ENCODE measurements at regions not wholly inside any gene's neighbourhood (a gene's known extent, or its start where the extent isn't known, plus 50 kb on each side); places are given as distances from the start of the nearest gene placed in this dataset.

GRCh38 chr5:101370181-101370580, 467.1 kb upstream of the ST8SIA4 start:
- H3K4me3 ChIP-seq (ENCODE audit: low read depth in 1 of 2, low read length in 2 of 2): no peak overlapping the region
- TF ChIP-seq CTCF (IDR thresholded peaks at IDR 0.05; ENCODE audit: borderline replicate concordance, extremely low read depth, low read length, poor library complexity, severe bottlenecking) (no peak), EZH2 (IDR thresholded peaks at IDR 0.05; ENCODE audit: borderline replicate concordance, low read depth, low read length, severe bottlenecking) (no peak)
- H3K9ac ChIP-seq (ENCODE audit: low read depth, low read length): no peak overlapping the region
- no peaks in the 10 kb centered on the region for H3K9me3 ChIP-seq (ENCODE audit: insufficient read depth, low read length, severe bottlenecking)
- H3K27ac ChIP-seq (ENCODE audit: low read length): no peak overlapping the region
- no peaks in the 10 kb centered on the region for H4K20me1 ChIP-seq (ENCODE audit: insufficient read depth, low read length)
- no peak overlapping the region for H2AFZ ChIP-seq (ENCODE audit: low read depth, low read length)
- H3K36me3 ChIP-seq (ENCODE audit: insufficient read depth, low read length): no peaks in the 10 kb centered on the region
- no peaks in the 10 kb centered on the region for H3K79me2 ChIP-seq (ENCODE audit: insufficient read depth, low read length)
- no peaks in the 10 kb centered on the region for H3K4me1 ChIP-seq (ENCODE audit: insufficient read depth, low read length)
- H3K27me3 ChIP-seq (ENCODE audit: insufficient read depth, low read length, poor library complexity): no peaks in the 10 kb centered on the region
- DNase-seq (no peak), ATAC-seq (ENCODE audit: insufficient read depth, low read depth) (no peak)
- H3K4me2 ChIP-seq (ENCODE audit: insufficient read depth, low read length): no peak overlapping the region

- Histone ChIP-seq H2AFZ (ENCODE audit: low read depth, low read length) (no peak overlapping the region), H3K27me3 (ENCODE audit: insufficient read depth, low read length, poor library complexity) (no peaks in the 10 kb centered on the region), H3K4me1 (ENCODE audit: insufficient read depth, low read length) (no peaks in the 10 kb centered on the region), H4K20me1 (ENCODE audit: insufficient read depth, low read length) (no peaks in the 10 kb centered on the region), H3K36me3 (ENCODE audit: insufficient read depth, low read length) (no peaks in the 10 kb centered on the region), H3K9ac (ENCODE audit: low read depth, low read length) (no peak overlapping the region), H3K79me2 (ENCODE audit: insufficient read depth, low read length) (no peaks in the 10 kb centered on the region), H3K4me3 (ENCODE audit: low read depth in 1 of 2, low read length in 2 of 2) (no peak overlapping the region), H3K9me3 (ENCODE audit: insufficient read depth, low read length, severe bottlenecking) (no peaks in the 10 kb centered on the region), H3K27ac (ENCODE audit: low read length) (no peak overlapping the region), H3K4me2 (ENCODE audit: insufficient read depth, low read length) (no peak overlapping the region)
- TF ChIP-seq CTCF (IDR thresholded peaks at IDR 0.05; ENCODE audit: borderline replicate concordance, extremely low read depth, low read length, poor library complexity, severe bottlenecking) (no peak), EZH2 (IDR thresholded peaks at IDR 0.05; ENCODE audit: borderline replicate concordance, low read depth, low read length, severe bottlenecking) (no peak)
- DNase-seq (no peak), ATAC-seq (ENCODE audit: insufficient read depth, low read depth) (no peak)
These were observed 461.4 kb upstream of the ST8SIA4 start for GRCh38 chr5:101364469-101364868.

GRCh38 chr5:101362067-101362466, 459.0 kb upstream of the ST8SIA4 start:
- Histone ChIP-seq H3K4me2 (ENCODE audit: insufficient read depth, low read length) (no peak overlapping the region), H3K79me2 (ENCODE audit: insufficient read depth, low read length) (no peaks in the 10 kb centered on the region), H3K36me3 (ENCODE audit: insufficient read depth, low read length) (no peaks in the 10 kb centered on the region), H3K9ac (ENCODE audit: low read depth, low read length) (no peak overlapping the region), H3K27me3 (ENCODE audit: insufficient read depth, low read length, poor library complexity) (no peaks in the 10 kb centered on the region), H4K20me1 (ENCODE audit: insufficient read depth, low read length) (no peaks in the 10 kb centered on the region), H3K4me1 (ENCODE audit: insufficient read depth, low read length) (no peaks in the 10 kb centered on the region), H3K27ac (ENCODE audit: low read length) (no peak overlapping the region), H3K4me3 (ENCODE audit: low read depth in 1 of 2, low read length in 2 of 2) (no peak overlapping the region), H2AFZ (ENCODE audit: low read depth, low read length) (no peak overlapping the region), H3K9me3 (ENCODE audit: insufficient read depth, low read length, severe bottlenecking) (no peaks in the 10 kb centered on the region)
- no peak for ATAC-seq (ENCODE audit: insufficient read depth, low read depth)
- DNase-seq: no peak
- TF ChIP-seq EZH2 (IDR thresholded peaks at IDR 0.05; ENCODE audit: borderline replicate concordance, low read depth, low read length, severe bottlenecking): no peak
- TF ChIP-seq CTCF (IDR thresholded peaks at IDR 0.05; ENCODE audit: borderline replicate concordance, extremely low read depth, low read length, poor library complexity, severe bottlenecking): no peak

GRCh38 chr5:101346906-101347305, 443.8 kb upstream of the ST8SIA4 start:
- H4K20me1 ChIP-seq (ENCODE audit: insufficient read depth, low read length): no peaks in the 10 kb centered on the region
- no peak overlapping the region for H3K27ac ChIP-seq (ENCODE audit: low read length)
- H3K9ac ChIP-seq (ENCODE audit: low read depth, low read length): no peak overlapping the region
- no peak overlapping the region for H3K4me2 ChIP-seq (ENCODE audit: insufficient read depth, low read length)
- H3K27me3 ChIP-seq (ENCODE audit: insufficient read depth, low read length, poor library complexity): no peaks in the 10 kb centered on the region
- peaks cover 2% of the 10 kb centered on the region for H3K9me3 ChIP-seq (ENCODE audit: insufficient read depth, low read length, severe bottlenecking)
- no peaks in the 10 kb centered on the region for H3K4me1 ChIP-seq (ENCODE audit: insufficient read depth, low read length)
- no peak overlapping the region for H3K4me3 ChIP-seq (ENCODE audit: low read depth in 1 of 2, low read length in 2 of 2)
- H3K36me3 ChIP-seq (ENCODE audit: insufficient read depth, low read length): no peaks in the 10 kb centered on the region
- TF ChIP-seq CTCF (IDR thresholded peaks at IDR 0.05; ENCODE audit: borderline replicate concordance, extremely low read depth, low read length, poor library complexity, severe bottlenecking): no peak
- TF ChIP-seq EZH2 (IDR thresholded peaks at IDR 0.05; ENCODE audit: borderline replicate concordance, low read depth, low read length, severe bottlenecking): no peak
- ATAC-seq (ENCODE audit: insufficient read depth, low read depth) (no peak), DNase-seq (no peak)
- H3K79me2 ChIP-seq (ENCODE audit: insufficient read depth, low read length): no peaks in the 10 kb centered on the region
- H2AFZ ChIP-seq (ENCODE audit: low read depth, low read length): no peak overlapping the region

All from DND-41 (cell line).